Central memory CD4-positive, alpha-beta T cell (primary cell): ENCODE measurements at regions not wholly inside any gene's neighbourhood (a gene's known extent, or its start where the extent isn't known, plus 50 kb on each side); places are given as distances from the start of the nearest gene placed in this dataset.
"Not testable (repeated sequence)": the region's sequence is repeated elsewhere in the genome, so short reads cannot be mapped to it uniquely, and the experiment has no call there.

Experiments
- DNase-seq: peaks from one replicate; pipeline ENCODE4 v3.0.0; 2022

GRCh38 chr14:51351997-51352396 is 112.0 kb downstream of the TMX1 start:
- no peak for DNase-seq

DNA sequence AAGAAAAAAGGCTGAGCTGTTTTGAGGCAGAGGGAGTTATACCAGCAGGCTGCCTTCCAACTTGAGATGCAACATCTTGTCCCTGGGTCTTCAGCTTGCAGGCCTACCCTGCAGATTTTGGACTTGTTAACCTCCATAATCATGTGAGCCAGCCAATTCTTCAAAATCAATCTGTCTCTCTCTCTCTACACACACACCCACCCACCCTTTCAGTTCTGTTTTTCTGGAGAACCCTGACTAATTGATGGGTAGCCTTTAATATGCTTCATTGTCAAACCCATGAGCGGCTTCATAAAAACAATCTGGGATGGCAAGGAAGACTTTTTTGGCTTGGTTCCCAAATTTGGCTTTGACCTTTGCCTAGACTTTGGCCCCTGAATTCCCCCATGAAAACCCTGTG is 113.9 kb downstream of the TMX1 start:
- no peak for DNase-seq

DNA sequence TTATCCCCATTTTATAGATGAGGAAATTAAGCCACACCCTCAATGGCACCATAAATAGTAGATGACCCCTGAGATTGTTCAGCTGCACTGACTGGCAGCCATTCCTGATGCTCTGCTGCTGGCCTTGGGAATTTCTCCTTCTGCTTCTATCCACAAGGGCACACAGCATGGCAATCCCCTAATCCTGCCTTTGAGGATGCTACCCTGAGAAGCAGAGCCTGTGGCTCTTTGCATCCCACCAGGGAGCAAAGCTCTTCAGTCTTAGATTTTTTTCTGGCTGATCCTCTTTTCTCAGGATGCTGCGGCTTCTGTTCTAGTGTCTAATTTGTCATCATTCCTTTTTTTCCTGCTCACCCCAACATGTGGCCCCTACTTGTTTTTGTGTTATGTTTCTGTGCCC is 114.8 kb downstream of the TMX1 start:
- no peak for DNase-seq

DNA sequence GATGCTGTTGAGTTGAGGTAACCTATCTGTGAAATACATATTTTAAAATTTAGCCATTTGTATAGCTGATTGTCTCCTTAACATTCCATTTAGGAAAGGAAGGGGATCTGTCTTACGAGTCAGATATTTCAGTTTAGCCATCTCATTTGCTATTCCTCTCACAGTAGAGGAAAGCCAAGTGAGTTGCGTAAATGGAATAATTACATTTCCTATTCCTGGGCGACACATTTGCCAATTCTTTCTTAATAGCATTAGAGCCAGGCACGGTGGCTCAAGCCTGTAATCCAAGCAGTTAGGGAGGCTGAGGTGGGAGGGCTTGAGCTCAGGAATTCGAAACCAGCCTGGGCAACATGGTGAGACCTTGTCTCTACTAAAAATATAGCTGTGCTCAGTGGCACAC is 116.3 kb downstream of the TMX1 start:
- DNase-seq: no peak

DNA sequence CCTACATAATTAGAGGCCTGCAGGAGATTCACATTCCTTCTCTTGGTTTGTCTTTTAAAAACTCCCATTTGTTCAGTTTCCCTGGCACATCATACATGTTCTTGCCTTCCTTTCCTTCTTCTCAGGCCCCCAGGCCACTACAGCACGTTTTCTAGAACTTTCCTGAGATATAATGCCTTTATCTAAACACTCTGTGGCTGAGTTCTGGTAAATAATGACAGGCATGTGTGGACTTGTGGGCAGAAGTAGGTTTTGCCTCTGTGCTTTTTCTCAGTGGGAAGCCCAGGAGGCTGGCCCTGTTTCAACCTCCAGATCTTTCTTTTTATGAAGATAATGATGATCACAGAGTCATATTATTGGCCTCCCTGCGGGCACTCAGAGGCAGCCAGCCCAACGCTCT is 117.2 kb downstream of the TMX1 start:
- DNase-seq: no peak

GRCh38 chr14:51360592-51360991 is 120.5 kb downstream of the TMX1 start:
- no peak for DNase-seq

DNA sequence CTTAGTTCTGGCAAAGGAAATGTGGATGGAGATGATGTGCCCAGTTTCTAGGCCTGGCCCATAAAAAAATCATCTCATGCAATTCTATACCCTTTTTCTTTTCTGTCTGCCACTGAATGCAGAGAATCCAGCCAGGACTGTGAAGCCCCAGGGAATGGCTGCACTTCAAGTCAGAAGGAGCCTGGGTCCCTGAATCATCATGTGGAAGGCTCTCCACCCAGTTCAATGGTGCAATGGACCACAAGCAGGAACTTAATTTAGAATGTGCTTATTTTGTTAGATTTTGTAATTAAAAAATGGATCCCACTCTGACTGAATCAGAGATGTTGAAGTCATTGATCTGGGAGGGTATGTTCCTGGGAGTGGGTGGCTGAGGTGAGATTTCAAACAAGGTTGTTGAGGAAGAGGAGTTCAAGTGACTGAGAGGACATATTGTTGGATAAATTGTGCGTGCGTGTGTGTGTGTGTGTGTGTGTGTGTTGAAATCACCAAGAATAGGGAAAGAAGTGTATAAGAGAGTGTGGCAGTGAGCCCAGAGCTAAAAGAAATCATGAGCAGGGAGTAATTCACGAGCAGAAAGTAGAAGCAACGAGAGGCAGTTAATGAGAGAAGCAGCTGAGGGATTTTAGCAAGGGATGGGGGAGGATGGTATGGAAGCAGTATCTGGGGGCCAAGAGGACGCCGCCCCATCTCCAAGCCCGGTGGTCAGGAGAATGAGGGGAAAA is 125.4 kb downstream of the TMX1 start:
- DNase-seq: no peak

GRCh38 chr14:51366460-51366859 is 126.4 kb downstream of the TMX1 start:
- not testable (repeated sequence) for DNase-seq

- DNase-seq: not testable (repeated sequence)
Measured at GRCh38 chr14:51366866-51367599, 127.0 kb downstream of the TMX1 start.

- no peak for DNase-seq
Measured at GRCh38 chr14:51367600-51367931, 127.5 kb downstream of the TMX1 start.

GRCh38 chr14:51368721-51369163 is 128.7 kb downstream of the TMX1 start:
- no peak for DNase-seq

DNA sequence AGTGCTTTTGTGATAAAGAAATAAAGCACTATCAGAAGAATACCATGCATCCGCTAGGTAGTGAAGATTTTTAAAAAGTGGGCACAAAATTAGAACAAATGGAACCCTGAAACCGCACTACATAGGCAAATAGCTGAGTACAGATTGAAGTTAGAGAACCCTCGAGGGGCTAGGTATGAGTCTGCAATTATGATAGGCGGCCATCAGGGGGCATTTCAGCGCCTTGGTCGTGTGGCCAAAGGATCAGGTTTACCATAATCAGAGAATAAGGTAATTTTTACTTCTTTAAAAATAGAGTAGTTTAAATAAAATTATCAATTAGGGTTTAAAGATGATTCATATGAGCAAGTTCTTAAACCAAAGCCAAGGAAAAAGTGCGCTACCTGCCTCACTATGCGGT is 129.8 kb downstream of the TMX1 start:
- no peak for DNase-seq

GRCh38 chr14:51370758-51371386 is 130.8 kb downstream of the TMX1 start:
- DNase-seq: no peak

- not testable (repeated sequence) for DNase-seq
Measured at GRCh38 chr14:51377186-51377585, 137.1 kb downstream of the TMX1 start.

- no peak for DNase-seq
Measured at GRCh38 chr14:51382506-51382905, 142.5 kb downstream of the TMX1 start.

GRCh38 chr14:51386411-51386810 is 146.4 kb downstream of the TMX1 start:
- DNase-seq: no peak

DNA sequence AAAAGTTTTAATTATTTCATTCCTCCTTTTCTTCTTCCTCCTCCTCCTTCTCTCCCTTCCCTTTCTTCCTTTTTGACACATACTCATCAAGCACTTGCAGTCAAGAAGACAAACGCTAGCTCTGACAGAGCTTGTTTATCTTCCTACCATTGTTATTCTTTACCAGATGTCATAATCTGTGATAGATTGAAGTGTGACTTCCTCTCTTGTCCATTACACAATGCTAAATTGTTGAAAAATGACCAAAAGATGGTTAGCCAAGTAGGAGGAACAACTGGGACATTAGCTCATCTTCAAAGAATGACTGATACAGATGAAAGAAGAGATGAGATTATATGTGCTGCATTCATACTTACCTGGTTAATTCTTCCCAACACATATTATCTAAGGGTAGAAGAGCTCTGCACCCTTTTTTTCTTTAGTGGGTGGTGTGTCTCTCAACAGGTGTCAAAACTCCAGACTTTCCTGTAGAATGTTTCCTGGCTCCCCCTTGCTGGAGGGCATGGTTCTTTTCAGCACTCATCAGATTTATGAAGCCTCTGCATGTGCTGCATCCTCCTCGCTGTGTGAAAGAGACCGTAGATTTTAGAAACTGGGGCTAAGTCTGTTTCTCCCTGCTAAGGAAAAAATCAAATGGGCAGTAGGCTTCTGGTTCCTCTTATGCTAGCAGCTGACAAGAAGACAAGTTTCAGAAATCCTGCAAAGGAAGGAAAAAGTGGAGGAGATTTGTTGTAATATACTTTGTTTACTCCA is 147.1 kb downstream of the TMX1 start:
- no peak for DNase-seq

GRCh38 chr14:51392416-51392815 is 152.4 kb downstream of the TMX1 start:
- no peak for DNase-seq

DNA sequence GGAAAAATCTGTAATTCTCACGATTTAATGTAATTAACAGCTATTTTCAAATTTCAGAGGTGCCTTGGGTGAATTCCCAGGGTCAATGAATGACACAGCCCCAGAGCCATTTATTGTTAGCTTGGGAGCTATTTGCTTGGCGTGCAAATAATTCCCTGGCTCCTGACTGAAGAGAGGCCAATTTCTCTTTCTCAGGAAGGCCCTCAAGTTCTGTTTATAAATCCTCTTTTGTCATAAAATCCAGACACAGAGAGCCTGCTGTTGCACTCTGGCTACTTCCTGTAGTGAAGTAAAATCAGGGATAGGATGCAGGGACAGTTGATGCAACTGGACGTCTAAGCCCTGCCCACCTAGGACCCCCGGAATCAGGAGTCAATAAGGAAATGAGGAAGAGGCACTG is 154.3 kb downstream of the TMX1 start:
- no peak for DNase-seq

DNA sequence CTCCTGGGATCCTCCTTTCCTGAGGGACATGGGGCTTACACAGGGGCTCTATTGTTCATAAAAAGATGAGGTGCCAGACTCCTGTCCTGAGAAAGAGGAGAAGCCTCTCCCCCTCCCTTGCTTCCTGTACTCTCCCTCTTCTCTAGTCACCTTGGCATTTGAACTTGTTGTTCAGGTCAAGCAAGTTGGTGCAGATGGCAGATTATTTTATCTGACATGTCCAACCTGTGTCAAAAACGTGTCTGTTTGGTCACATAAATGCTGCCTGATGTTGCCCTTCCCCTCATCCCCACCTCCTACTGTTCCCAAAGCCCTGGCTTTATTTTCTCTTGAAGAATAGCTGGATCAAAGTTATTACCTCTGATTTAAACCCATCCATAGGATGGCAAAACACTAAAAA is 154.8 kb downstream of the TMX1 start:
- DNase-seq: no peak

DNA sequence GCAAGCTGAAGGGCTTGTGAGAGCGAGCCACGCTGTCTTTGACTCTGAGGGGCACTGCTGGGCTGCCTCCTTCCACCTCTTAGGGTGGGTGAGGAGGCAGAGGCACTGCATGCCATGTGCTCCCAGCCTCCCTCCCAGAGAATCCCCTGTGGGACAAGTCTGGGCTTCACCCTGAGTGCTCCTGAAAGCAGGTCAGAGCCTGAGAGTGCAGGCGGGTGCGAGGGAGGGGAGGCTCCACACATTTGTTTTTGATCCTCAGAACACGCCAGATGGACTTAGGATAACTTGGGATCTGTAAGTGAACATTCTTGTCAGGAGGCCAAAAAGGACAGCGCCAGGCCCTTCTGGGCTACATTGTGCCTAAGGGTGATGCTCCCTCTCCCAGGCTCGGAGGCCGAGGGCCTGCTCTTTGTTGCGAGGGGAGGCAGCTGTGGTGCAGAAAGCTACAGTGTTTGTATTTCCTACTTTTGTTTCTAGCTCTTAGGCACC is 155.4 kb downstream of the TMX1 start:
- no peak for DNase-seq

DNA sequence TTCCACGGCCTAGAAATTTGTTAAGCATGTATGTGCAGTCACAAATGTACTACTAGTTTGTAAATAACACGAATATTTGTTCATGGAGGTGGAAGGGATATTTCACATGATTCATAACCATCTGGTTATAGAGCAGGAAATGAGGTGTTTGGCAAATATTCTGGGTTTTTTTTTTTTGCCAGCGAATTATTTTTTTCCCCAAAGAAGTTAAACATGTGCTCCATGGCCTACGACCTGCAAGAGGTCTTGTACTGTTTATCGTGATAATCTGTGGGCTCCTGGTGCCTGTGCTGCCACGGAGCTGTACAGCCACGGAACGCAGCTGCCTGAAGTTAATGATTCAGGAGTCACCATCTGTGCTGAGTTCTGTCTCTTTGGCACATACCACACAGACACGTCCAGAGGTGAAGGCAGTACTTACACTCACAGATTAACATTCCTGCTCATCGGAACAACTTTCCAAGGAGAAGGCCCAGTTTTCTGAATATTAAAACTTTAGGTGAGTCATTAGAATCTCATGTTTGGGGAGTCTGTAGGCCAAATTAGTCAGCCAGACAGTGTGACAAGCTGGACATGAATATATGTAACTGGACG is 156.3 kb downstream of the TMX1 start:
- DNase-seq: no peak

- DNase-seq: no peak
Measured at GRCh38 chr14:51398898-51399297, 158.9 kb downstream of the TMX1 start.
